ENCODE measurements at regions not wholly inside any gene's neighbourhood (a gene's known extent, or its start where the extent isn't known, plus 50 kb on each side); places are given as distances from the start of the nearest gene placed in this dataset.

DNA sequence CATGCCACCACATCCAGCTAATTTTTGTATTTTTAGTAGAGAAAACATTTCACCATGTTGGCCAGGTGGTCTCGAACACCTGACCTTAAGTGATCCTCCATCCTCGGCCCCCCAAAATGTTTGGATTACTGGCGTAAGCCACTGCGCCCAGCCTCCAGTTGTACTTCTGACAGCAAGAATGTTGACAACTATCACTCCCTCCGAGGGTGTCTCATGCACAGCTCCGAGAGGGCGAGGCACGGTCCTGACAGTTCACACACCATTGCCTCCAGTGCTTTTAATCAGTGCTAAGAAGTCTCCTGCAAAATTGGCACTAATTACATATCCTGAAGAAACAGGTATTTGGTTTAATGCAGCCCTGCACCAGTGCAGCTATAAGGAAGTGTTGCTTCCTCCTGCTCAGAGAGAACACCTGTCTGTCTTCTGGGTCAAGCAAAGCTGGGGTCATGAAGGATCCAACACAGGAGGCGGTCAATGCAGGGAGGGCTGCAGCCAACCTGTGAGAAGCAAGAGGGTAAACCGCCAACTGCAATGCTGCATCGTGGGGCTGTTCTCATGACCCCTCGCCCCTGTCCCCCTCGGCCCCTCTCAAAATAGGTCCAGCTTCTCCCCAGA, 184.0 kb downstream of the MED10 start:
- DNase-seq = no peak

DNA sequence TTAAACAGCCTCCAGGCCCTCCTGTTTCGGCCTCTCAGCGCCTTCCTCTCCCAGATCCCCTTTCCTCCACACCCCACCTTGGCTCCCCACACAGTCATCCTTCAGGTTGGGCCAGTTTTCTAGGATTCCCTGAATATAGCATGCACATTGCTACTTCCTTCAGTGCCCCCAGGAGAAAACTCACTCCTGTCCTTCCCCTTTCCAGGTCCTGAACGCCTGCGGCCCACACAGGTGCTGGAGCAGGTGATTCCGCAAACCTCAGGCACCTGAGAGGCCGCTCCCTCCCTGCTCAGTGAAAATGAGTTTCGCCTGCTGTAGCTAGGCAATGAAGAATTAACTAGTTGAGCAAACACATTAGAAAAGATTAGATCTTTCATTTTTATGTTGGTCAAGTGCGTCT, 185.0 kb downstream of the MED10 start:
- DNase-seq = no peak

DNA sequence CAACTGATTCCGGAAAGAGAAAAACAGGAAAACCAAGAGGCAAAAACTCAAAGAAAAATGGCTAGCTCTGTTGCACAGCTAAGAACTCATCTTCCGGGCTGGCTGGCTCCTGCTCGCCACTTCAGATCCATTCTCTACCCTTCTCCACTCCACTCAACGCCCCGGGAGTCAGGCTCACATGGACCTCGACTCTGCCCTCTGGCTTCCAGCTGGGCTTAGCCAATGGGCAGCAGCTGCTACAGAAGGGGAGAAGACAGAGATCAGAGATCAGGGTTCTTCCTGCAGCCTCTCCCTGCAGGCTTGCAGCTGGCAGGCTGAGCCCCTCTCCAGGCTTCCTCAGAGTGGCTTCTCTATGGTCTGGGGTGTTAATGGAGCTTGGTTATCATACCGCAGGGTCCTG, 187.5 kb downstream of the MED10 start:
- no peak for DNase-seq

DNA sequence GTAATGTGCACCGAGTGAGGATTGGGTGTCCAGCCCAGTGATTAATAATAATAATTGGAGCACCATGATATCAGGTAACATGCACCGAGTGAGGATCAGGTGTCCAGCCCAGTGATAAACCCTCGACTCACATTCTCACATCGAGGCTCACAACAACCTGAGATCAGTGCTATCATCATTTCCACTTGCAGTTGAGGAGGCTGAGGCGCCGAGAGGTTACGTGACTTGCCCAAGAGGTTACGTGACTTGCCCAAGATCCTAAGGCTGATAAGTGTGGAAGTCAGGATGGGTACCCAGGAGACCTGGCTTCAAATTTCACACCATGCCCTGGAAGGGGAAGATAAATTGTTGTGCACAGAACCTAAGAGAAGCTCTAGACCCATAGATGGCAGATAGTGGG, 189.4 kb downstream of the MED10 start:
- no peak for DNase-seq

DNA sequence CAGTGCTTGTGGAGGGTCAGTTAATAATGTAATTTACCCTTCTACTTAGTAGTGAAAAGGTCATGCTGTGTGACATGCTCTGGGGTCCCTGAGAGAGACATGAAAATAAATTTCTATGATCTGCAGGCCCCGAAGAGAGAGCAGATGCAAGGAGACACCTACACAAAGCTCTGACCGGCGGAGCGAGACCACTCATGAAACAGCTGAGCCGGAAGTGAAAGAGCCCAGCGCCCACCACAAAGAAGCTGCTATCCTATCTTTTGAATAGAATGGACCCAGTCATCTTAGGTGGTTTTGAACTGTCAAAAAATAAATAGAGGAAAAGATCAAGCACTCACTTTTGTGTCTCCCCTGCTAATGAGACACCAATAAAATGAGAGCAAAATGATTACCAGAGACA, 190.0 kb downstream of the MED10 start:
- DNase-seq = no peak

DNA sequence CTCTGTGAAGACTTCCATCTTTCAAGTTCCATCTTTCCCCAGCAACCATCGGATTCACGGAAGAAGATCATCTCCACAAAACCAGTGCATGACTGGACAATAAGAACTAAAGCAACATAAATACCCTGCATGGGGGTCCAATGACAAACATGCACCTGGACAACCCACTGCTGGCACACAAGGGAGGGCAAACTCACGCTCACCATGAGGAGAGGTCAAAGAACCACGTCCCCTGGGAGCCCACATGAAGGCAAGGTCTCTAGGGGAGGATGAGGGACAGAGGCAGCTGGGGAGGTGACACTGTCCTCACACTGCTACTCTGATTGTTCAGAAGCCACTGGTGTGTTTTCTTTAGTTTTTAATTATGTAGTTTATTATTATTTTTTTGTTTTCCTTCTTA, 190.8 kb downstream of the MED10 start:
- DNase-seq = no peak

DNA sequence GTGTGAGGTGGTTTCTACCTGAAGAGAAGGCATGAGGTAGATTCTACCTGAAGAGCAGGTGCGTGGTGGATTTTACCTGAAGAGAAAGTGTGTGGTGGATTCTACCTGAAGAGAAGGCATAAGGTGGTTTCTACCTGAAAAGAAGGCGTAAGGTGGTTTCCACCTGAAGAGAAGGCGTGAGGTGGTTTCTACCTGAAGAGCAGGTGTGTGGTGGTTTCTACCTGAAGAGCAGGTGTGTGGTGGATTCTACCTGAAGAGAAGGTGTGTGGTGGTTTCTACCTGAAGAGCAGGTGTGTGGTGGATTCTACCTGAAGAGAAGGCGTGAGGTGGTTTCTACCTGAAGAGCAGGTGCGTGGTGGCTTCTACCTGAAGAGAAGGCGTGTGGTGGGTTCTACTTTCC, 192.8 kb downstream of the MED10 start:
- DNase-seq = no peak

DNA sequence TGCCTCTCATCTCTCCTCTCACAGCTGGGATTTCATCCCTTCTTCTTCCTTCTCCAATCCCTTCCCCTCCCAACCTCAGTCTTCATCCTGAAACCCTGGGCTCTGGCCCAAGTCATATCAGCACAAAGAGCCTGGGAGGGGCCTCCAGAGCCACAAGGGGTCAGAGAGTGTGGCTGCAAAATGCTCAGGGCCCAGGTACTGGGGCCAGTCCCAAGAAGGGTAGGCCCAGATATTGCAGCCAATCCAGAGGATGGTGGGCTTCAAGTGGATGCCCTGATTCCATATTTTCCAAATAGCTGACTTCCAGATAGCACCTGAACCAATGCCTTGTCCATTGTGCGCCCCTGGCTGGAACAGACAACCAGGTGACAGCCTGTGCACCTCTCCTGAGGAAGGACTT, 193.9 kb downstream of the MED10 start:
- DNase-seq = no peak

DNA sequence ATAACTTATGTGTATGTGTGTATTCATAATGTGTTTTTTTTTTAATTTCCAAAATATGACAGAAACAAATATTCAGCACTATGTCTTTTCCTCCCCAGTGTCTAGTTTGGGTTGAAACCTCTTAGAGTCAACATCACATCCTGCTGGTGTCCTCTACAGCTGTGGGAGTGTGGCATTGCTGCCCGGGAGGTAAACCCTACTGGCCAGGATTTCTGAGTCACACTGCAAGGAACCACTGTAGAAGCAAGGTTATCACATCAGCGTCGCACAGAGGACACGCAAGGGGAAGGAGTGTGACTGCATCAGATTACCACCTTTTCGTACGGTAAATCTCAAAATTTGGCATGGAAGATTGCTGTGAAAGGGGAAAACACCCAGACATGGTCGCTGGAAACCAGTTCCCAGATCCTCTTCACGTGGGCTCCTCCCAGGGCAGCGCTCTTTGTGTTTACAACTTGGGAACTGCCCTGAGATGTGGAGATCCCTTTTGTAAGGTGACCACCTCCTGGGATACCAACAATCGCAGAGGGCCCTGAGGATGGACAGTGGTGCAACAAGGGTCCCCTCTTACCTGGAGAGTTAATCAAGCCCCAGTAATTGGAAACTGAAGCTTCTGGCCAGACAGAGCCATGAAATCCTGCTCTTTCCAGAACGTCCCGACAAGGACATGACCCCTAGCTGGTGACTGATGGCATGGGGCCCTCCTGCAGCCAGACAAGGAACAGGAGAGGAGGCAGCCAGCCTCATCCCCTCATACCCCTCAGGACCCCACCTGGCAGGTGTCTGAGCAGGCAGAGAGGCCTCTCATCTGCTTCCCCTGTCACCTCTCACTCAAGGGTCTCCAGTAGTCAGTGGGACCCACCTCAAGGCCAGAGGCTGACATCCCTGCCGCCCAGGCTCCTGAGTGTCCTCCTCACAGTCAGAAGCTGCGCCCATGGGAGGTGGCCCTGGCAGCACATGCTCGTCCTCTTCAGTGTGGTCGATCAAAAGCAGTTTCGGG, 194.7 kb downstream of the MED10 start:
- no peak for DNase-seq

DNA sequence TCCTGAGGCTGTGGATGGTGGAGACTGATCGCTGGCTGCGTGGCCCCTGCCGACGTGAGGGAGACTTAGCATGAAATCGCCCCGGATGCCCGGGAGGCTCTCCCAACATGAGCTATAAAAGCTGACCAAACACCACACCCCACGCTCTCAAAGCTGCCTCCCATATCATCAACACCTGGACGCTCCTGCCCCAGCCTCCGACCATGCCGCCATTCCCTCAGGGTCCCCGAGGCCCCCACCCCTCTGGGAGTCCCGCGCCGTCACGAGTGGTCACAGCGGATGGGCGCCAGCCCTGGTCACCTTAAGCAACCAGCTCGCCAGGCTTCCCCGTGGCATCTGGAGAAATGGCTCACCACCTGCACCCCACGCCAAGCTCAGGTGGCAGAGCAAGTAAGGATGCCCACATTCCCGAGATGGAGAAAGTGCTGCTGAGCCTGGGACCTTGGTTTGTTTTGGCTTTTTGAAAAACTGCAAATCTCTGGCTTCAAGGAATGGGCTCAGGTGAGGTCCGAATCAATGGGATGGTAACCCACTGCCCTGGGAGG, 196.0 kb downstream of the MED10 start:
- DNase-seq = no peak

DNA sequence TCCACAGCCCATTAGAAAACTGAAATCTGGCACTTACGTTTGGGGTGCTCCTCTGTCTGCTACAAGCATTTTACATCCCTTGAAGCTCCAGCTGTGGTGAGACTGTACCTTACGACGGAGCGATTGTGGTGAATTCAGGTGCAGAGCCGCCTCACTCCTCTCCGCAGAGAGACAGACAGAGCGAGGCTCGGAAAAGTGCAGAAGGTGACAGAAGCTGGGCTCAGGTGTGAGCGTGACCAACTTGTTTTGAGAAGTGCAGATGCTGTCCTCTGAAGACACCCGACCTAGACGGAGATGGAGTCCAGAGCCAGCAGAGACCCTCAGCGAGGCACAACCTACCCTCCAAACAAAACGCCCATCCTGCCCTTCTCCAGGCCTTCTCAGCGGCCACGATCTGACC, 196.5 kb downstream of the MED10 start:
- DNase-seq = no peak

DNA sequence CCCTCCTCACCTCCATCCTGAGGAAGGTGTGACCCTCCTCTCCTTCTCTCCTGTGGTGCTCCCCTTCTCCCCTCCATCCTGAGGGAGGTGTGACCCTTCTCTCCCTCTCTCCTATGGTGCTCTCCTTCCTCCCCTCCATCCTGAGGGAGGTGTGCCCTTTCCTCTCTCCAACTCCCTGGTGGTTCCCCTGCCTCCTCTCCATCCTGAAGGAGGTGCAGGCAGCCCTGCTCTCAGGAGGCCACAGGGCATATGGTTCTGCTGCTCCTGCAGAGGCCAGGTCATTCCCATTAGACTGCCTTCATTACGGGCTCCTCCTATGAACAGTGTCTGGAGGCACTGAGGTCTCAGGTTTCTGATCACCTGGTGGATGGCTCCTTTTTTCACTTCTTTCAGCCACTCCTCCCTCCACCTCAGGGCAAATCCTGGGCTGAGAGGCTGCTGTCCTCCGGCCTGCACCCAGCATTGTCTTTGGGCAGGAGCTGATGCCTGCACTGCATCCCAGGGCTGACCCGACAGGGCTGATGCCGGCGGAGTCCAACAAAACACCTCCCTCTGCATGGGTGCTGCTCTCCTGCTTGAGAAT, 197.1 kb downstream of the MED10 start:
- DNase-seq = no peak

DNA sequence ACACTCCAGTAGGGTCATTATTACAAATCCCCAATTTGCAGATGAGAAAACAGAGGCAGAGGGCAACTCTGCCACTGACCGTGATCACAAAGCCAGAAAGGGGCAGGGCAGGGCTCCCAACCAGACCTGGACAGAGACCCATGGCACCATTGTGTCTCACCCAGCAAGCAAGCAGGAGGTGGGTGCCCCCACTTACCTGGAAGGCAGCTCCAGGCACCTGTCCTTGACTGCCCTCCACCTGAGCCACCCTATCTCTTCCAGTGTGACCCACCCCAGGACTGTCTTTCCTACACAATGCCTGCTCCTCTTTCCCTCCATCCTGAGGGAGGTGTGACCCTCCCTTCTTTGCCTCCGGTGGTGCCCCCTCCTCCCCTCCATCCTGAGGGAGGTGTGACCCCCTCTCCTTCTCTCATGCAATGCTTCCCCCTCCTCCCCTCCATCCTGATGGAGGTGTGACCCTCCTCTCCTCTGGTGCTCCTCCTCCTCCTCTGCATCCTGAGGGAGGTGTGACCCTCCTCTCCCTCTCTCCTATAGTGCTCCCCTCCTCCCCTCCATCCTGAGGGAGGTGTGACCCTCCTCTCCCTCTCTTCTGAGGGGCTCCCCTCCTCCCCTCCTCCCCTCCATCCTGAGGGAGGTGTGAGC, 198.0 kb downstream of the MED10 start:
- no peak for DNase-seq

DNA sequence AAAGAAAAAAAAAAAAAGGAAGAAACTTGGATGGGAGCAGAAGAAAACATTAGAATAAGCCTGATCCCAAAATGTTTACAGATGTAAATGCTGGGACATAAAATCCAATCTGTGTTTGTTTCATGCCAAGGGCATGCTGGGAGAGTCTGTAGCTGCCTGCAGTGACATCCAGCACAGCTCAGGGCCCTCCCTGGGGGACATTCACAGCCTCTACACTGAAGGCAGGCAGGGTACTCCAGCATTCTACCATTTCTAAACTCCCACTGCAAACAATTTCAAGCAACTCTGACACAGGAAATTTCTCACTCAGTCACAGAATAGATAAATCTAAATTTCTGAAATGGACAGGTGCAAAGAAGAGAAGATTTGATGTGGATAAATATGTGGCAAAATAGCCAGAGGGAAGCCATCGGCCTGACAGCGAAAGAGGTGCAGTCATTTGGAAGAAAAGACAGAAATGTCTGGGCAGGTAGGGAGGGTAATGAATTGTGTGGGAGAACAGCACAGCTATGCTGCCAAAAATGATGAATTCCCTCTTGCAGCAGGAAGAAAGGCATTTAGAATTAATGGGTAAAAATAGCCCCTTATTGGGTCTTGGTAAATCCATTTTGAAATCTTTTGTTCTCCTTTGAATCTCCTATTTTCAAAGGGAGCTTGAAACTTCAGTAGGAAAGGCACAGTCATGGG, 199.4 kb downstream of the MED10 start:
- DNase-seq = no peak

DNA sequence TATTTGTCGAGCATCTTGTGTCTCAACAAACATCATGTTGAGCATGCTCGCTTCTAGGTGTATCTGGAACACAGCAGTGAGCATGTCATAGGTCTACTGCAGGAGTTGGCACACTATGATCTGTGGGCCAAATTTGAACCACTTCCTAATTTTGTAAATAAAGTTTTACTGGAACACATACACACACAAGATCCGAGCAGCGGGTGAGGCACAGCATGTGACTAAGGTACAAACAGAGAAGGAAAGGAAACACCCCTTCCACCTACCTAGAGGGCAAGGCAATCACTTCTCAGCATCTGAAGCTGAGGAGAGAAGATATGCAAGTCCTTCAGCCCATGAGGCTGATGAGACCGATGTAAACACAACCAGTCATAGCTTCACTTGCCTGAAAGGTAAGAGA, 200.4 kb downstream of the MED10 start:
- no peak for DNase-seq

DNA sequence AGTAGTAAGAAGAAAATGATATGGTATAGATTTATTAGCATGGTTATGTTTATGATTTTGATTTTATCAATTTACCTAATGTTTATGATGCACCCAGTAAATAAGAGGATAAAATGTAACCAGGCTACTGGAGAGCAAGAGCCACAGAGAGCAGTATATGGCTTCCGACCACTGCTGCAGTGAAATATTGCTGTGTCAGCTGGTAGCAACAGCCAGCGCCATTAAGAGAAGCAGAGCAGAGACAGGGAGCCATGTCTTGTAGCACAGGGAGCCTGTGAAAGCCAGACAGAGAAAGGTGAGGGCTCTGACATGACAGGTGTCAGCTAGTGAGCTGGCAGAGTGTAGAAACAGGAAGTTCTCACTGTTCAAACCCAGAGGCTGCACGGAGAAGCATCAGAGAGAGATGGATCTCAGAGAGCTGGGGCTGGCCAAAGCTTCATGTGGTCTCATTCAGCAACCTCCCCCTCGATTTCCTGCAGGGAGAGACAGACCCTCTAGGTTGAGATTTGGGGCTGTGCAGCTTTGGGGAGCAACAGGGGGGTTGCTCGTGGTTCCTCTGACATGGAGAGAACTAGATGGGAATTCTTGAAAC, 202.1 kb downstream of the MED10 start:
- no peak for DNase-seq

DNA sequence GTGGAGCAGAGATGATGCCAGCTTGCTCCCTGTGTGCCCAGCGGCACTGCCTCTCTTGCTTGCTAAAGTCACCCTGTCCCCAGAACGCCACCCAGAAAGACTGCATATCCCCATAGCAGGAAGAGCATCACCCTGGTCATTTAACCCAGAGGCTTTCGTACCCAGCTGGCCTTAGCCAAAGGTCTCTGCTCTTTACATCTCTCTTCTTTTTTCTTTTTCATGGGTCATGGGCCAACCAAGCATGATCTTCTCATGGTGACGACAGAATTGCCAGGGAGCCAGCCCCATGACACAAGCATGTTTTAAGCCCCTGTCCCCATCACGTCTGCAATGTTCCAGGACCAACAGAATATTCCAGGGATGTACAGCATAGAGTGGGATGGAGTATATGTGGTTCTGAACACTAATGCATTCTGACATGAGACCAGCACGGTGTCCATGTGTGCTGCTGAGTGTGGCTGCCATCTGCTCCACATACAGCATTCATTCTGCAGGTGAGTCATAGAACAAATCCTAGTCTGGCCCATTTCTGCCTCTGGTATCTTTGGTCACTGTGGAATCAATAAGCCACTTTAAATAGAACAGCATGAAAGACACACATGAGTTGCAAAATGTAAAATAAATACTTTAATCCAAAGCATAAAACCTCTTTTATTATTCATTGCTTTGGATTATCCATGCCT, 203.0 kb downstream of the MED10 start:
- no peak for DNase-seq

DNA sequence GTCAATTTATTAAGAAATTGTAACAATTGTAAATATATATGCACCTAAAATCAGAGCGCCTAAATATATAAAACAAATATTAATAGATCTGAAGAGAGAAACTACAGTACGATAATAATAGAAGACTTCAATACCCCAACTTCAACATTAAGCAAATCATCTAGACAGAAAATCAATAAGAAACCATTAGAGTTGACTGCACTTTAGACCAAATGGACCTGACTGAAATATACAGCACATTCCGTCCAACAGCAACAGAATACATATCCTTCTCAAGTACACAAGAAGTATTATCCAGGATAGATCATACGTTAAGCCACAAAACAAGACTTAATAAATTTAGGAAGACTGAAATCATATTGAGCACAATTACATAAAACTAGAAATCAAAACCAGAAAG, 208.7 kb downstream of the MED10 start:
- no peak for DNase-seq

DNA sequence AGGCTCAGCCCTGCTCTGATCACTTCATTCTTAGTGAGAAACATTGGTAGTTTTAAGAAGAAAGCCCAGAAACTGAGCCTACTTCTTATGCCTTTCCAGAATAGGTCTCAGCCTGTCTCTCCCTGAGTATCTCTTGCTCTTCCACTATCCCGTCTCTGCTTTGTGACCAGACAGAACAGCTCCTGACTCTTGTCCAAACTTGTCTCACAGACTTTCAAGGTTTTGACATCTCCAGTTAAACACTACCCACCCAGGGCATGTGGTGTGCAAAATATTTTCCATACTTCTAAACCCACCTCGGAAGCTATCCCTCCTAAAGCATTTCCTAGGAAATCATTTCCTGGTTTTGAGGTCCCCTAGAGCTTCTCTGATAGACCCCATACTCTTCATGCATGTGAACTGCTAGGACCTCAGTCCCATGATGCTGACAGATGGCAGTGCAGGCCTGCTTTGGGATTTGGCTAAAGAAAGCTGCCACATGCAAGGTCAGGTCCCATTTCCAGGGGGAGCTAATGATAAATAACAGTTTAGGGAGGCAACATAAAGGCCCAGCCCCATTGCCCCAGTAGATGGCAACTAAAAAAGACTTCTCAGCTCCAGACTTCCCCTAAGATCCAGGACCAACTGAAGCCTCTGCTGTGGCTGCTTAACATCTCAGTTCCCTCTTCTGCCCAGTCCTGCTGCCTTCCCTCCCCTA, 211.5 kb downstream of the MED10 start:
- DNase-seq = no peak

DNA sequence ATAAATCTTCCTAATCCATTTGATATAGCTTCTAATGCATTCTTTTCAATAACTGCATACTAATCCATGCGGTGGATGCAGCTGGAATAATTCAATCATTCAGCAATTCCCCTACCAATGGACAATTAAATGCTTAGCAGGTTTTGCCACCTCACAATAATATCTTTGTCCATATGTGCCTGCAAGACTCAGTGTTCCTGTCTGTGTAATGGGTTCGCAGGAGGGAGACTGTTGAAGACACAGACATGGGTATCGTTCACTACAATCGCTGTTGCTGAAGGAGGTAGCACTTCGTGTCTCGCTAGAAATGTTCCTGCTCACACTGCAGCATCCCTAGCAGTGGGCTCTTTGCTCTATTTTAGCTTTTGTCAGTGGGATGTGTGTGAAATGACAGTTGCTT, 214.4 kb downstream of the MED10 start:
- DNase-seq = no peak

DNA sequence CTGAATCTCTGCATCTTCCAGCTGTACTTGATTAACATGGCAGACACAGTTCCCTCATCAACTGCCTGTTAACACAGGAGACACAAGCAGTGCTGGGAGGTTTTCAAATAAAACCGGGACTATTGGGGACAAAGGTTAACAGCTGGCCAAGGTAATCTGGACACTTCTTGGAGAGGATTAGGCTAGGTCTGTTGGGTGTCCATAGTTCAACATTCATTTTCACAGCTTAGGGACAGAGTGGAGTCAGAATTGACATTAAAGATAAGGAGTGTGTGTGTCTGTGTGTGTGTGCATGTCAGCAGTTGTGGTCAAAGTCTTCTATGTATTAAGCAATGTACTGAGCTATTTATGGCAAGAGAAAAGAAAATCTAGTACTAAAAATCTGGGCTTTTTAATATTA, 216.2 kb downstream of the MED10 start:
- no peak for DNase-seq
